ENCODE measurements at regions not wholly inside any gene's neighbourhood (a gene's known extent, or its start where the extent isn't known, plus 50 kb on each side); places are given as distances from the start of the nearest gene placed in this dataset.

- Histone ChIP-seq H3K27me3 (ENCODE audit: control insufficient read depth in 4 of 4, insufficient read depth in 4 of 4, low read length in 3 of 4) (no peaks in the 10 kb centered on the region), H3K4me1 (ENCODE audit: control insufficient read depth in 4 of 4, insufficient read depth in 4 of 4, low read length in 3 of 4) (no peaks in the 10 kb centered on the region), H3K9me3 (ENCODE audit: control insufficient read depth in 4 of 4, low read length in 3 of 4) (no peaks in the 10 kb centered on the region), H3K36me3 (ENCODE audit: control insufficient read depth in 4 of 4, insufficient read depth in 3 of 4, low read depth in 1 of 4, low read length in 3 of 4) (no peaks in the 10 kb centered on the region), H3K27ac (ENCODE audit: low read depth in 1 of 2, low read length in 2 of 2) (no peak overlapping the region), H3K4me3 (ENCODE audit: low read depth in 1 of 3, low read length in 3 of 3) (no peak overlapping the region), H3K9ac (ENCODE audit: low read depth in 1 of 2, low read length in 2 of 2) (no peak overlapping the region)
- DNase-seq (ENCODE audit: low spot score), result no peak
- no peak for TF ChIP-seq JUND (IDR thresholded peaks at IDR 0.05)
- no peak for TF ChIP-seq RAD21 (IDR thresholded peaks at IDR 0.05)
- TF ChIP-seq FOXA1 (IDR thresholded peaks at IDR 0.05), result no peak
- no peak for TF ChIP-seq RXRA (IDR thresholded peaks at IDR 0.05)
- TF ChIP-seq GABPA (IDR thresholded peaks at IDR 0.05 in 1 of 2, conservative IDR thresholded peaks at IDR 0.05 in 1 of 2), result no peak
- TF ChIP-seq CTCF (IDR thresholded peaks at IDR 0.05; ENCODE audit: low read depth, low read length, missing input control), result no peak
- no peak for TF ChIP-seq HNF4G (IDR thresholded peaks at IDR 0.05)
- TF ChIP-seq SP1 (IDR thresholded peaks at IDR 0.05), result no peak
- TF ChIP-seq, protein P1, sequence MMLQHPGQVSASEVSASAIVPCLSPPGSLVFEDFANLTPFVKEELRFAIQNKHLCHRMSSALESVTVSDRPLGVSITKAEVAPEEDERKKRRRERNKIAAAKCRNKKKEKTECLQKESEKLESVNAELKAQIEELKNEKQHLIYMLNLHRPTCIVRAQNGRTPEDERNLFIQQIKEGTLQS (IDR thresholded peaks at IDR 0.05), result no peak
- TF ChIP-seq REST (IDR thresholded peaks at IDR 0.05), result no peak
- no peak for TF ChIP-seq FOXA2 (IDR thresholded peaks at IDR 0.05)
- no peak for TF ChIP-seq MAX (IDR thresholded peaks at IDR 0.05)
- TF ChIP-seq NR2F2 (IDR thresholded peaks at IDR 0.05), result no peak
- no peak for TF ChIP-seq YY1 (IDR thresholded peaks at IDR 0.05)
- TF ChIP-seq TAF1 (conservative IDR thresholded peaks at IDR 0.05), result no peak
- TF ChIP-seq ZBTB33 (IDR thresholded peaks at IDR 0.05), result no peak
- TF ChIP-seq EGR1 (IDR thresholded peaks at IDR 0.05; ENCODE audit: low read depth in 2 of 2), result no peak
- TF ChIP-seq HNF4A (conservative IDR thresholded peaks at IDR 0.05), result no peak
- 87% methylated on average over 5 of the region's 5 CpGs for WGBS
These were observed 234.9 kb upstream of the MARCKS start for GRCh38 chr6:113622254-113622653.

GRCh38 chr6:113623129-113623528, 234.0 kb upstream of the MARCKS start:
- DNase-seq (ENCODE audit: low spot score), result no peak
- no peak overlapping the region for H3K9ac ChIP-seq (ENCODE audit: low read depth in 1 of 2, low read length in 2 of 2)
- H3K9me3 ChIP-seq (ENCODE audit: control insufficient read depth in 4 of 4, low read length in 3 of 4), result no peaks in the 10 kb centered on the region
- no peaks in the 10 kb centered on the region for H3K27me3 ChIP-seq (ENCODE audit: control insufficient read depth in 4 of 4, insufficient read depth in 4 of 4, low read length in 3 of 4)
- no peak overlapping the region for H3K4me3 ChIP-seq (ENCODE audit: low read depth in 1 of 3, low read length in 3 of 3)
- no peaks in the 10 kb centered on the region for H3K36me3 ChIP-seq (ENCODE audit: control insufficient read depth in 4 of 4, insufficient read depth in 3 of 4, low read depth in 1 of 4, low read length in 3 of 4)
- H3K4me1 ChIP-seq (ENCODE audit: control insufficient read depth in 4 of 4, insufficient read depth in 4 of 4, low read length in 3 of 4), result no peaks in the 10 kb centered on the region
- H3K27ac ChIP-seq (ENCODE audit: low read depth in 1 of 2, low read length in 2 of 2), result no peak overlapping the region
- no peak for TF ChIP-seq FOXA2 (IDR thresholded peaks at IDR 0.05)
- no peak for TF ChIP-seq JUND (IDR thresholded peaks at IDR 0.05)
- no peak for TF ChIP-seq RXRA (IDR thresholded peaks at IDR 0.05)
- no peak for TF ChIP-seq NR2F2 (IDR thresholded peaks at IDR 0.05)
- TF ChIP-seq ZBTB33 (IDR thresholded peaks at IDR 0.05), result no peak
- no peak for TF ChIP-seq CTCF (IDR thresholded peaks at IDR 0.05; ENCODE audit: low read depth, low read length, missing input control)
- no peak for TF ChIP-seq FOXA1 (IDR thresholded peaks at IDR 0.05)
- TF ChIP-seq HNF4G (IDR thresholded peaks at IDR 0.05), result no peak
- TF ChIP-seq, protein P1 (IDR thresholded peaks at IDR 0.05), result no peak
- no peak for TF ChIP-seq SP1 (IDR thresholded peaks at IDR 0.05)
- no peak for TF ChIP-seq GABPA (IDR thresholded peaks at IDR 0.05 in 1 of 2, conservative IDR thresholded peaks at IDR 0.05 in 1 of 2)
- no peak for TF ChIP-seq TAF1 (conservative IDR thresholded peaks at IDR 0.05)
- TF ChIP-seq RAD21 (IDR thresholded peaks at IDR 0.05), result no peak
